OCI-LY7 (cell line): ENCODE measurements at regions not wholly inside any gene's neighbourhood (a gene's known extent, or its start where the extent isn't known, plus 50 kb on each side); places are given as distances from the start of the nearest gene placed in this dataset.
"Not testable (repeated sequence)": the region's sequence is repeated elsewhere in the genome, so short reads cannot be mapped to it uniquely, and the experiment has no call there.

Experiments
- BruUV-seq: library from RNA; stranded (reverse); fragments of 400-500 nt; replicated peaks from 2 replicates; lab custom pipeline; 2021; lab: Mats Ljungman, UMichigan
- CTCF ChIA-PET: fragments of 300-600 bp; sonication (Branson Sonifier 250); formaldehyde crosslinking; loops from one replicate; lab custom pipeline; 2022; ENCODE audit warnings: antibody characterized with exemption; ENCODE audit not compliant: unreplicated experiment; lab: Charles Lee
- POLR2A ChIA-PET: fragments of 300-600 bp; sonication (Branson Sonifier 250); formaldehyde crosslinking; loops from one replicate; lab custom pipeline; 2022; ENCODE audit warnings: antibody characterized with exemption; lab: Charles Lee
- DNase-seq: peaks from one replicate; pipeline ENCODE4 v3.0.0-alpha.2; 2015; ENCODE audit warnings: low spot score
- H2AFZ ChIP-seq: fragments of 200-600 bp; sonication (generic), shearing (Covaris generic); 2 replicates; pipeline ENCODE4 v1.6.1; 2014; ENCODE audit warnings: mild to moderate bottlenecking, antibody characterized with exemption, low read length, moderate library complexity
- H3K27ac ChIP-seq: fragments of 200-600 bp; sonication (generic); 2 replicates; pipeline ENCODE4 v1.5.1; 2014; ENCODE audit warnings: mixed run types, low read depth, mild to moderate bottlenecking, moderate library complexity, low read length, inconsistent platforms; ENCODE audit not compliant: poor library complexity, severe bottlenecking
- H3K36me3 ChIP-seq: fragments of 200-600 bp; sonication (generic); 2 replicates; pipeline ENCODE4 v1.6.1; 2014; ENCODE audit warnings: mild to moderate bottlenecking, antibody characterized with exemption, low read length, moderate library complexity, mixed read lengths; ENCODE audit not compliant: insufficient read depth
- H3K4me1 ChIP-seq: fragments of 200-600 bp; sonication (generic); 2 replicates; pipeline ENCODE4 v1.5.1; 2014; ENCODE audit warnings: mild to moderate bottlenecking, low read length; ENCODE audit not compliant: insufficient read depth, poor library complexity, severe bottlenecking
- H3K4me2 ChIP-seq: fragments of 200-600 bp; sonication (generic); 2 replicates; pipeline ENCODE4 v1.6.1; 2014; ENCODE audit warnings: mild to moderate bottlenecking, low read length
- H3K4me3 ChIP-seq: fragments of 200-600 bp; sonication (generic); 2 replicates; pipeline ENCODE4 v1.5.1; 2014; ENCODE audit warnings: mild to moderate bottlenecking, low read depth, low read length; ENCODE audit not compliant: poor library complexity, severe bottlenecking
- H3K79me2 ChIP-seq: fragments of 200-600 bp; sonication (generic); 2 replicates; pipeline ENCODE4 v1.6.1; 2016; ENCODE audit warnings: low read depth, mild to moderate bottlenecking, low read length, moderate library complexity, mixed read lengths; ENCODE audit not compliant: insufficient read depth
- H3K9me2 ChIP-seq: fragments of 200-600 bp; sonication (generic); 2 replicates; pipeline ENCODE4 v1.6.1; 2016; ENCODE audit warnings: mild to moderate bottlenecking, low read length, mixed read lengths; ENCODE audit not compliant: insufficient read depth
- H3K9me3 ChIP-seq: fragments of 200-600 bp; sonication (generic); 2 replicates; pipeline ENCODE4 v1.6.1; 2014; ENCODE audit warnings: mild to moderate bottlenecking, mixed run types, low read length, mixed read lengths
- H4K20me1 ChIP-seq: fragments of 200-600 bp; sonication (generic); 2 replicates; pipeline ENCODE4 v1.6.1; 2014; ENCODE audit warnings: mild to moderate bottlenecking, antibody characterized with exemption, low read length, moderate library complexity, mixed read lengths; ENCODE audit not compliant: insufficient read depth
- CTCF ChIP-seq: fragments of 200-600 bp; sonication (generic); conservative IDR thresholded peaks from 2 replicates; pipeline ENCODE4 v1.5.1; 2014; ENCODE audit warnings: mild to moderate bottlenecking, antibody characterized with exemption, low read length, moderate library complexity, mixed read lengths
- EZH2phosphoT487 ChIP-seq: fragments of 200-600 bp; sonication (generic); IDR thresholded peaks from 2 replicates; pipeline ENCODE4 v1.6.1; 2018; ENCODE audit warnings: low read depth, borderline replicate concordance, mild to moderate bottlenecking, mixed run types, antibody characterized with exemption, low read length, moderate library complexity, mixed read lengths
- intact Hi-C: fragments of 100-400 bp; cut with micrococcal nuclease; formaldehyde crosslinking; loops from one replicate; pipeline ENCODE4 v1.10.0; 2022; ENCODE audit not compliant: unreplicated experiment

DNA sequence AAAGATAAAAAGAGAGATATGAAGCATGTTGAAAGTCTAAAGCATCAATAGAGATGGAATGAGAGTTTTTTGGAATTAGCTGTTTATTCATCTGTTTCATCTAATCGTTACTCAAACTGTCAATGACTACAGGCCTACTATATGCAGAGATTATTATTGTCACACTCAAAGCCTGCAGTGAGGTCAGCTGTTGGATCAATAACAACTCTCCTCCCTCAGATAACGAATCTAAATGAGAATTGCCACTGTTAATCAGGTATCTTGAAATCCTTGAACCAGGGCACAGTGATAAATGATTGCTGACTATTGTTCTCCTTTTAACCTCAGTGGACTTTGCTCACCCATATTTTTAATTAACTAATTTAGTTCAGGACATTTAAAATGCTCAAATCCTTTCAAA, 192.3 kb upstream of the SGO1 start:
- BruUV-seq, result no TSS peak
- H3K27ac ChIP-seq, result no peak overlapping the region
- no peak overlapping the region for H3K4me2 ChIP-seq
- H2AFZ ChIP-seq, result no peak overlapping the region
- CTCF ChIA-PET, result no interaction called here
- no peaks in the 10 kb centered on the region for H3K9me3 ChIP-seq
- H3K4me3 ChIP-seq, result no peak overlapping the region
- POLR2A ChIA-PET, result no interaction called here
- TF ChIP-seq EZH2phosphoT487 (no peak), CTCF (no peak)
- no peaks in the 10 kb centered on the region for H3K36me3 ChIP-seq
- intact Hi-C loops, result no loop called here
- no peaks in the 10 kb centered on the region for H3K9me2 ChIP-seq
- DNase-seq, result no peak
- H3K4me1 ChIP-seq, result no peaks in the 10 kb centered on the region
- no peaks in the 10 kb centered on the region for H4K20me1 ChIP-seq
- H3K79me2 ChIP-seq, result no peaks in the 10 kb centered on the region

DNA sequence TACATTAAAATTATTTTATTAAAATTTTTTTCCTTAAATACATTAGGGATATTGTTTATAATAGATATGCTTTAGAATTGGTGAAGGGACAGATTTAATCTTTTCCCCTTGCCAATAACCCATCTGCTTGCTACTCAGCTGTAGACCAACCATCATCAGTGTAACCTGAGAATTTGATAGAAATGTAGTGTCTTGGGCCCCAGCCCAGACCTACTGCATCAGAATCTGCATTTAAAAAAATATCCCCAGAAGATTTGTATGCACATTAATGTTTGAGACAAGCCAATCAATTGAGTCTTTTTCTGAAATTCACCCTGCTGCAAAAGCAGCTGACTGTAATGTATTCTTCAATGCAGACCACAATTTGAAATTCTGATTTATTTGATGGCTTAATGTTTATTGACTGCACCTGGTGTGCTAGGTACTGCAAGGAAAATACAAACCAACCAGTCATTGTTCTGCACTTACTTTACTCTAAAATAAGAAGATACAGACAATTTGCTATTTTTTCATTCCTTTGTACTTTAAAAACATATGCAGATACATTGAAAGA, 190.7 kb upstream of the SGO1 start:
- no peak for DNase-seq
- intact Hi-C loops, result no loop called here
- CTCF ChIA-PET, result no interaction called here
- Histone ChIP-seq H3K36me3 (no peaks in the 10 kb centered on the region), H3K9me3 (no peaks in the 10 kb centered on the region), H3K27ac (no peak overlapping the region), H4K20me1 (no peaks in the 10 kb centered on the region), H2AFZ (no peak overlapping the region), H3K4me2 (no peak overlapping the region), H3K9me2 (no peaks in the 10 kb centered on the region), H3K4me3 (no peak overlapping the region), H3K4me1 (no peaks in the 10 kb centered on the region), H3K79me2 (no peaks in the 10 kb centered on the region)
- no peak for TF ChIP-seq CTCF
- no peak for TF ChIP-seq EZH2phosphoT487
- POLR2A ChIA-PET, result interaction anchor here (0.5 kb wide), 2 partner anchors 32 to 651 kb away, joined by 3 read pairs; no protein-coding TSS in a partner anchor
- no TSS peak for BruUV-seq

DNA sequence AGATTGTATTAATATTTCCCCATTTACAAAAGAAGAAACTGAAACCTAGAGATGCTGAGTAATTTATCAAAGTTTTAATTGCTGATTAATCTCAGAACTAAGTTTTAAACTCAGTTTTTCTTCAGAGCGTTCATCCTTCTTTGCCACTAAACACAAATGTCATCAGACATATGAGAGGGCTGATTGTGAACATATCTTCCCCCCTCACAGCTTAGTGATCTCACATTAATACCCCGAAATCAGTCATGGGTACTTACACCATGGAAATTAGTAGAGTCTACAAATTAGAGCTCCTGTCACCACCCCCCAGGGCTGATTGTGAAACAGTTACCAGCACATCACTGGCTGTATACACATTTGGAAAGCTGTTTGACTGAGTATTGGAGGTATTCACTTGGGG, 189.3 kb upstream of the SGO1 start:
- Histone ChIP-seq H4K20me1 (no peaks in the 10 kb centered on the region), H3K36me3 (no peaks in the 10 kb centered on the region), H3K9me2 (no peaks in the 10 kb centered on the region), H3K4me2 (no peak overlapping the region), H3K79me2 (no peaks in the 10 kb centered on the region), H3K4me1 (no peaks in the 10 kb centered on the region), H2AFZ (no peak overlapping the region), H3K9me3 (no peaks in the 10 kb centered on the region), H3K4me3 (no peak overlapping the region), H3K27ac (no peak overlapping the region)
- intact Hi-C loops, result no loop called here
- ChIA-PET POLR2A (no interaction called here), CTCF (no interaction called here)
- DNase-seq, result no peak
- no peak for TF ChIP-seq CTCF
- no peak for TF ChIP-seq EZH2phosphoT487
- no TSS peak for BruUV-seq

DNA sequence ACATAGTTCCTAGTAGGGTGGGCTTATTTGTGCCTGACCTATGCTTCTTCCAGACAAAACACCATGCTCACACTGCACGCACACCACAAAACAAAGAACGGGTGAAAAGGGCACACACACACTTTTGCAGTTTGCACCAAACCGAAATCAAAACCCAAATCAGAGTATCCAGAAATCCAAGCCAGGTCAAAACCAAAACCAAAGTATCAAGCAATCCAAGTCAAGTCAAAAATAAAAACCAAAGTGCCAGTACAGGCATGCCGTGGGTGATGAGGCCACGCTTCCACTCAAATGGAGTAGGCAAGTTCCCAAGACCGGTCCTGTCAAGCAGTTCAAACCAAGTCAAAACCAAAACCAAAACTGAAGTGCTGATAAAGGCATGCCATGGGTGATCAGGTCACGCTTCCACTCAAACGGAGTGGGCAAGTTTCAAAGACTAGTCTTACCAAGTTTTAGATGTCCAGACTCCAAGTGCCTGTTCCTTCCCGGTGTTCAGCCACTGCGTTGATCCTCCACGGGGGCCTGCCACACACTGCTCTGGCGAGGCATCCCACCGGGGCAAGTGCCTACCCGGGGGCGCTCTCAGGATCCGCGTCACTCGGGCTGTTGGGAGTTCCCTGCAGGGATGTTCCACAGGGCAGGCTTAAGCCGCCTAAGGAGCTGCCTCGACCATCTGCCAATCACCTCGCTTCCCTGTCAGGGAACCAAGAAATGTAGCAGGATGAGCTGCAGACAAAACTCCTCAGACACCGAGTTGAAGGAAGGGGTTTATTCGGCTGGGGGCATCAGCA, 184.5 kb upstream of the SGO1 start:
- H3K79me2 ChIP-seq, H3K27ac ChIP-seq, H3K4me2 ChIP-seq, H4K20me1 ChIP-seq, intact Hi-C loops, H3K36me3 ChIP-seq, H3K4me1 ChIP-seq, DNase-seq, H3K9me2 ChIP-seq, H3K9me3 ChIP-seq, POLR2A ChIA-PET, H3K4me3 ChIP-seq, BruUV-seq, H2AFZ ChIP-seq, CTCF ChIA-PET: not testable (repeated sequence)
